ENCODE measurements at regions not wholly inside any gene's neighbourhood (a gene's known extent, or its start where the extent isn't known, plus 50 kb on each side); places are given as distances from the start of the nearest gene placed in this dataset.
A peak's percentile ranks its signal among the peaks of the same experiment; 100 is the strongest.

- TF ChIP-seq MGA (IDR thresholded peaks at IDR 0.05) = peak; percentile 95
- TF ChIP-seq CTCFL (IDR thresholded peaks at IDR 0.05; ENCODE audit: borderline replicate concordance, insufficient read depth, low read depth, low read length, poor library complexity, severe bottlenecking) = no peak
- TF ChIP-seq ZNF253 (CRISPR knock-in tag; conservative IDR thresholded peaks at IDR 0.05) = no peak
- peak in 1 of 2 experiments; percentile 43; a peak in 1 of 4 replicates for TF ChIP-seq TEAD1 (CRISPR knock-in tag; IDR thresholded peaks at IDR 0.05)
- TF ChIP-seq DIDO1 (tag; IDR thresholded peaks at IDR 0.05; ENCODE audit: low read depth) = peak; percentile 80
- TF ChIP-seq DMBX1 (CRISPR knock-in tag; IDR thresholded peaks at IDR 0.05; ENCODE audit: borderline replicate concordance) = 0 out of 2 replicates have a peak, but pooled peaks have one; percentile 17
- 0 out of 2 replicates have a peak, but pooled peaks have one; percentile 48 for TF ChIP-seq NR2C1 (IDR thresholded peaks at IDR 0.05)
- peak; percentile 57; the same call in 1 of the 2 replicates for TF ChIP-seq NR2C1 (tag; IDR thresholded peaks at IDR 0.05)
- no peak for TF ChIP-seq MBD1 (CRISPR knock-in tag; IDR thresholded peaks at IDR 0.05)
Observed at GRCh38 chr10:29229258-29229705, 59.6 kb upstream of the LYZL1 start (continued).
